Small intestine (tissue), 7 donors: ENCODE measurements at regions not wholly inside any gene's neighbourhood (a gene's known extent, or its start where the extent isn't known, plus 50 kb on each side); places are given as distances from the start of the nearest gene placed in this dataset.
"Not testable (repeated sequence)": the region's sequence is repeated elsewhere in the genome, so short reads cannot be mapped to it uniquely, and the experiment has no call there.

Experiments used
- DNase-seq, 2 donors: peaks; one replicate each; pipeline versions ENCODE4 v3.0.0 to v3.0.0-alpha.2; 2013
- FAIRE-seq: peaks from 2 replicates; lab custom pipeline; 2012; peaks lifted over from hg19 to GRCh38; lab: Jason Lieb, UNC
- H3K27ac ChIP-seq, 3 donors: one replicate each; pipeline ENCODE4 v1.5.1; 2013; ENCODE audit warnings: low read length in 2 of 3, mild to moderate bottlenecking in 2 of 3, control low read depth in 1 of 3, inconsistent platforms in 1 of 3, low read depth in 1 of 3, moderate library complexity in 1 of 3
- H3K27me3 ChIP-seq, 3 donors: one replicate each; pipeline ENCODE4 v1.6.1; 2013; ENCODE audit warnings: low read length in 3 of 3, inconsistent platforms in 1 of 3; ENCODE audit not compliant: control insufficient read depth in 3 of 3, insufficient read depth in 3 of 3
- H3K36me3 ChIP-seq, 3 donors: one replicate each; pipeline ENCODE4 v1.6.1; 2013; ENCODE audit warnings: low read length in 3 of 3, inconsistent platforms in 1 of 3, low read depth in 1 of 3, mild to moderate bottlenecking in 1 of 3, moderate library complexity in 1 of 3; ENCODE audit not compliant: control insufficient read depth in 3 of 3, insufficient read depth in 2 of 3
- H3K4me1 ChIP-seq, 3 donors: one replicate each; pipeline ENCODE4 v1.6.1; 2013; ENCODE audit warnings: low read length in 2 of 3, inconsistent platforms in 1 of 3, low read depth in 1 of 3, mild to moderate bottlenecking in 1 of 3, moderate library complexity in 1 of 3; ENCODE audit not compliant: control insufficient read depth in 3 of 3, insufficient read depth in 2 of 3
- H3K4me3 ChIP-seq, 3 donors: one replicate each; pipeline ENCODE4 v1.5.1; 2013; ENCODE audit warnings: low read length in 3 of 3, control low read depth in 1 of 3, inconsistent platforms in 1 of 3, low read depth in 1 of 3, mild to moderate bottlenecking in 1 of 3, moderate library complexity in 1 of 3
- H3K9me3 ChIP-seq, 2 donors: one replicate each; pipeline ENCODE4 v1.6.1; 2013; ENCODE audit warnings: low read depth in 1 of 2, low read length in 1 of 2; ENCODE audit not compliant: control insufficient read depth in 2 of 2, insufficient read depth in 1 of 2
- WGBS, 3 donors: extraction: QIAGEN DNeasy Blood & Tissue Kit; methylation state at CpG; one replicate each; pipeline ENCODE4 v1.1.7; 2013; 5-methylcytosine and 5-hydroxymethylcytosine counted together
- donor health status: healthy with polysubstance abuse.
- donor health status: control.
- donor health status: control.
- donor health status: Bipolar disorder and iron deficiency.
- donor health status: healthy.

GRCh38 chr19:28627669-28628068 lies 585.3 kb downstream of the UQCRFS1 start:
- FAIRE-seq (no peak), DNase-seq (no peak)
- Histone ChIP-seq H3K27me3 (no peaks in the 10 kb centered on the region), H3K4me1 (no peaks in the 10 kb centered on the region), H3K27ac (no peak overlapping the region), H3K9me3 (peaks cover 0 to 4% of the 10 kb centered on the region in 2 donors), H3K36me3 (no peaks in the 10 kb centered on the region), H3K4me3 (no peak overlapping the region)
- WGBS, 3 donors = 88 to 93% (median 91%) methylated on average over 1 of the region's 1 CpG

GRCh38 chr19:28626407-28626806 lies 586.5 kb downstream of the UQCRFS1 start:
- not testable (repeated sequence) for H3K4me3 ChIP-seq, FAIRE-seq, H3K27me3 ChIP-seq, H3K27ac ChIP-seq, H3K36me3 ChIP-seq, DNase-seq, H3K4me1 ChIP-seq, H3K9me3 ChIP-seq
- WGBS, 3 donors = 88 to 91% (median 90%) methylated on average over 2 of the region's 2 CpGs

GRCh38 chr19:28619816-28620429 lies 593.0 kb downstream of the UQCRFS1 start:
- Histone ChIP-seq H3K4me1 (no peaks in the 10 kb centered on the region), H3K36me3 (no peaks in the 10 kb centered on the region), H3K27ac (no peak overlapping the region), H3K4me3 (no peak overlapping the region), H3K27me3 (no peaks in the 10 kb centered on the region), H3K9me3 (peaks cover 0 to 12% of the 10 kb centered on the region in 2 donors)
- FAIRE-seq (no peak), DNase-seq (no peak)
- 64 to 69% (median 66%) methylated on average over 5 of the region's 5 CpGs for WGBS, 3 donors

GRCh38 chr19:28618504-28618903 lies 594.4 kb downstream of the UQCRFS1 start:
- Histone ChIP-seq H3K9me3 (peaks cover 0 to 25% of the 10 kb centered on the region in 2 donors), H3K36me3 (no peaks in the 10 kb centered on the region), H3K4me3 (no peak overlapping the region), H3K4me1 (no peaks in the 10 kb centered on the region), H3K27ac (no peak overlapping the region), H3K27me3 (no peaks in the 10 kb centered on the region)
- WGBS, 3 donors = 60 to 71% (median 66%) methylated on average over 4 of the region's 4 CpGs
- DNase-seq (no peak), FAIRE-seq (no peak)

GRCh38 chr19:28615966-28616365 lies 597.0 kb downstream of the UQCRFS1 start:
- no peak for DNase-seq
- H3K4me3 ChIP-seq = no peak overlapping the region
- WGBS, 3 donors = 72 to 84% (median 78%) methylated on average over 1 of the region's 1 CpG
- H3K4me1 ChIP-seq = no peaks in the 10 kb centered on the region
- FAIRE-seq = no peak
- no peak overlapping the region for H3K27ac ChIP-seq
- H3K36me3 ChIP-seq = no peaks in the 10 kb centered on the region
- peaks cover 0 to 27% of the 10 kb centered on the region in 2 donors for H3K9me3 ChIP-seq
- H3K27me3 ChIP-seq = no peaks in the 10 kb centered on the region

- 91 to 99% (median 94%) methylated on average over 3 of the region's 3 CpGs for WGBS, 3 donors
- FAIRE-seq = no peak
- peaks cover 0 to 27% of the 10 kb centered on the region in 2 donors for H3K9me3 ChIP-seq
Measured at GRCh38 chr19:28615546-28615916, 597.4 kb downstream of the UQCRFS1 start.

GRCh38 chr19:28614634-28615545 lies 598.1 kb downstream of the UQCRFS1 start:
- DNase-seq (no peak), FAIRE-seq (no peak)
- WGBS, 3 donors = 86 to 91% (median 88%) methylated on average over 12 of the region's 12 CpGs
- H3K36me3 ChIP-seq = no peaks in the 10 kb centered on the region
- peaks cover 0 to 29% of the 10 kb centered on the region in 2 donors for H3K9me3 ChIP-seq
- no peak overlapping the region for H3K27ac ChIP-seq
- no peak overlapping the region for H3K4me3 ChIP-seq
- H3K27me3 ChIP-seq = no peaks in the 10 kb centered on the region
- no peaks in the 10 kb centered on the region for H3K4me1 ChIP-seq

More at GRCh38 chr19:28615546-28615916, 597.4 kb downstream of the UQCRFS1 start:
- Histone ChIP-seq H3K4me3 (no peak overlapping the region), H3K27ac (no peak overlapping the region), H3K36me3 (no peaks in the 10 kb centered on the region), H3K27me3 (no peaks in the 10 kb centered on the region), H3K4me1 (no peaks in the 10 kb centered on the region)
- DNase-seq = no peak

- no peaks in the 10 kb centered on the region for H3K4me1 ChIP-seq
- no peak for DNase-seq
- no peaks in the 10 kb centered on the region for H3K27me3 ChIP-seq
- FAIRE-seq = no peak
- no peak overlapping the region for H3K27ac ChIP-seq
- H3K36me3 ChIP-seq = no peaks in the 10 kb centered on the region
- H3K4me3 ChIP-seq = no peak overlapping the region
- WGBS, 3 donors = 85 to 90% (median 87%) methylated on average over 8 of the region's 8 CpGs
- peaks cover 0 to 36% of the 10 kb centered on the region in 2 donors for H3K9me3 ChIP-seq
Measured at GRCh38 chr19:28612275-28612769, 600.6 kb downstream of the UQCRFS1 start.
